Thyroid gland (tissue), 4 donors: ENCODE measurements at regions not wholly inside any gene's neighbourhood (a gene's known extent, or its start where the extent isn't known, plus 50 kb on each side); places are given as distances from the start of the nearest gene placed in this dataset.

Experiments used
- DNase-seq, 2 donors: peaks; one replicate each; pipeline ENCODE4 v3.0.0-alpha.2; 2019
- H3K27ac ChIP-seq, 3 donors: fragments of 200-600 bp; sonication (generic); 1 replicate in 2 of 3; 2 replicates in 1 of 3; pipeline ENCODE4 v1.5.1; 2016 to 2019; ENCODE audit warnings: mild to moderate bottlenecking in 1 of 3, moderate library complexity in 1 of 3
- H3K27me3 ChIP-seq: fragments of 200-600 bp; sonication (generic); one replicate; pipeline ENCODE4 v1.5.1; 2019
- H3K36me3 ChIP-seq, 2 donors: fragments of 200-600 bp; sonication (generic); one replicate each; pipeline ENCODE4 v1.5.1; 2016 to 2019
- H3K4me1 ChIP-seq, 2 donors: fragments of 200-600 bp; sonication (generic); one replicate each; pipeline ENCODE4 v1.5.1; 2017 to 2019
- H3K4me3 ChIP-seq, 3 donors: fragments of 200-600 bp; sonication (generic); replicated peaks in 1 of 3; 1 replicate in 2 of 3; 2 replicates in 1 of 3; pipeline ENCODE4 v1.5.1; 2016; ENCODE audit warnings: mild to moderate bottlenecking in 1 of 3
- H3K9me3 ChIP-seq: fragments of 200-600 bp; sonication (generic); one replicate; pipeline ENCODE4 v1.5.1; 2017
- POLR2A ChIP-seq, 2 donors: fragments of 450-650 bp; IDR thresholded peaks; one replicate each; pipeline ENCODE4 v1.6.1; 2017; ENCODE audit warnings: antibody characterized with exemption in 2 of 2, mild to moderate bottlenecking in 2 of 2, moderate library complexity in 1 of 2
- WGBS, 2 donors: methylation state at CpG; one replicate each; pipeline ENCODE4 v1.1.5; 2017; 5-methylcytosine and 5-hydroxymethylcytosine counted together
- intact Hi-C: fragments of 100-400 bp; cut with DNase I; formaldehyde crosslinking; loops from one replicate; pipeline ENCODE4 v1.15.1; 2023
- TF ChIP-seq, protein P1 (sequence below), 6 experiments: fragments of 200-600 bp in 3 of 6; fragments of 450-650 bp in 3 of 6; sonication (generic) in 3 of 6; IDR thresholded peaks; one replicate each; pipeline ENCODE4 v1.5.1; 2016 to 2019; ENCODE audit warnings: antibody characterized with exemption in 6 of 6, mild to moderate bottlenecking in 2 of 6, inconsistent platforms in 1 of 6, moderate library complexity in 1 of 6

DNA sequence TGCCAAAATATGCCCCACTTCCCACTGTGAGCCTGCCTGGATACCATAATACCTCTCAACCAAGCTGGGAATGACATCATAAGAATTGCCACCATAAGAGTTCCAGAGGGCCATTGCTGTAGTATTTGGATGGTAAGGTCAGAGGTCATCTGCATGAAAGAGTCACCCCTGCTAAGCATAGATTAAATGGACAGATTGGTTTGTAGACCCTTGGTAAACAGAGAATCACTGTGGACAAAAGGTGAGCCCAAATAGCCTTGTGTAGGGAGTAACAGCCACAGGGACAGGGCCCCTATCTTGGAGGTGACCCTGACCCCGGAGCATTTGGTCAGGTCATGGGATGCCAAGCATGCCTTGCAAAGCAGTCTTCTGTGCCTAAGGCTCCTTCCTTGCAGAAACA, 129.7 kb downstream of the GPAM start:
- TF ChIP-seq POLR2A (IDR thresholded peaks at IDR 0.05), result no peak
- TF ChIP-seq, protein P1, sequence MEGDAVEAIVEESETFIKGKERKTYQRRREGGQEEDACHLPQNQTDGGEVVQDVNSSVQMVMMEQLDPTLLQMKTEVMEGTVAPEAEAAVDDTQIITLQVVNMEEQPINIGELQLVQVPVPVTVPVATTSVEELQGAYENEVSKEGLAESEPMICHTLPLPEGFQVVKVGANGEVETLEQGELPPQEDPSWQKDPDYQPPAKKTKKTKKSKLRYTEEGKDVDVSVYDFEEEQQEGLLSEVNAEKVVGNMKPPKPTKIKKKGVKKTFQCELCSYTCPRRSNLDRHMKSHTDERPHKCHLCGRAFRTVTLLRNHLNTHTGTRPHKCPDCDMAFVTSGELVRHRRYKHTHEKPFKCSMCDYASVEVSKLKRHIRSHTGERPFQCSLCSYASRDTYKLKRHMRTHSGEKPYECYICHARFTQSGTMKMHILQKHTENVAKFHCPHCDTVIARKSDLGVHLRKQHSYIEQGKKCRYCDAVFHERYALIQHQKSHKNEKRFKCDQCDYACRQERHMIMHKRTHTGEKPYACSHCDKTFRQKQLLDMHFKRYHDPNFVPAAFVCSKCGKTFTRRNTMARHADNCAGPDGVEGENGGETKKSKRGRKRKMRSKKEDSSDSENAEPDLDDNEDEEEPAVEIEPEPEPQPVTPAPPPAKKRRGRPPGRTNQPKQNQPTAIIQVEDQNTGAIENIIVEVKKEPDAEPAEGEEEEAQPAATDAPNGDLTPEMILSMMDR (IDR thresholded peaks at IDR 0.05), result no peak
- WGBS, 2 donors, result 69 to 73% methylated on average over 1 of the region's 1 CpG
- Histone ChIP-seq H3K9me3 (no peaks in the 10 kb centered on the region), H3K36me3 (no peaks in the 10 kb centered on the region), H3K4me1 (no peaks in the 10 kb centered on the region), H3K27me3 (no peaks in the 10 kb centered on the region), H3K4me3 (no peak overlapping the region), H3K27ac (no peak overlapping the region)
- DNase-seq, result no peak
- intact Hi-C loops, result no loop called here

DNA sequence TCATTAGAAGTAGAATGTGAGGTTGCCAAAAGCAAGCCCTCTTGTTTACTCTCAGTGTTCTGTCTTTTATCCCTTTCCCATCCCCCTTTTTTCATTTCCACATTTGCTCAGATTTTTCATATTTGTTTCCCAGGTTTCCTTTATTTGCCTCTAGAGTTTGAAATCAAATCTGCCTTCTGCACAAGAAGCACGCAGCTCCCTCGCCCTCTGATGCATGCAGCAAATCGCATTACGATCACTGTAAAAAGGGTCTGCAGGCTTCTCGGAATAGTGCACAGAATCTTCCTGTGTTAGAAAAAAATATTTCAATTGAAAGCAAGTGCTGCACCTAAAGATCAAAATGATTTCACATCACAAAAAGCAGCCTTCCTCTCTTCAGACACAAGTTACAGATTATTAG, 129.0 kb downstream of the GPAM start:
- H3K9me3 ChIP-seq, result no peaks in the 10 kb centered on the region
- no peak overlapping the region for H3K27ac ChIP-seq
- no peak for TF ChIP-seq POLR2A (IDR thresholded peaks at IDR 0.05)
- TF ChIP-seq, protein P1 (IDR thresholded peaks at IDR 0.05), result no peak
- WGBS, 2 donors, result 93 to 95% methylated on average over 5 of the region's 5 CpGs
- H3K27me3 ChIP-seq, result no peaks in the 10 kb centered on the region
- no peak overlapping the region for H3K4me3 ChIP-seq
- no peaks in the 10 kb centered on the region for H3K4me1 ChIP-seq
- no peak for DNase-seq
- intact Hi-C loops, result no loop called here
- H3K36me3 ChIP-seq, result no peaks in the 10 kb centered on the region

DNA sequence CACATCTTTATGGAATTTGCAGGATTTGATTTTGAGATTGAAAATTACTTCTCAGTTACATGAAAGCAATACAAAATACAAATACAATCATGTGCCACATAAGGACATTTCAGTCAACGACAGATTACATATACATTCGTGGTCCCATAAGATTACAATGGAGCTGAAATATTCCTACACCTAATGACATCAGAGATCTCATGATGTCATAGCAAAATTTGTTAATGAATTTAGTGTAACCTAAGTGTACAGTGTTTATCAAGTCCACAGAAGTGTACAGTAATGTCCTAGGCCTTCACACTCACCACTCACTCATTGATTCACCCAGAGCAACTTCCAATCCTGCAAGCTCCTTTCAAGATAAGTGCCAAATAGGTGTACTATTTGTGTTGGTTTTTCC, 126.5 kb downstream of the GPAM start:
- intact Hi-C loops, result no loop called here

DNA sequence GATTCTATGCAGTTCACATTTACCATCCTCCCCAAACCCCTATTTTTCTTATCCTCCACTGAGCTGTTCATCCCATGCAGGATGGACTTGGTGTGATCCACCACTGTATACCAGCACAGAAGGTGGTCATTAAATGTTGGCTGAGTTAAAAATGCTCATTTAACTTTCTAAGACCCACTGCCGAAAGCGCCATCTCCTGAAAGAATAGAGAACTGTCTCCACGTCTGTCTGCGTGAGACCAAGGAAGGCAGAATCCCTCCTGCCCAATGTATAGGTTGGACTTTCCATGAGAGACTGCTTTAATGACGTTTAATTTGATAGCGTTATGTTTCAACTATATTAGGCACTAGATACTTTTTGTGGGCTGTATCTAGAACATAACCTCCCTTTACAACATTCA, 124.3 kb downstream of the GPAM start:
- no peak for TF ChIP-seq POLR2A (IDR thresholded peaks at IDR 0.05)
- TF ChIP-seq, protein P1 (IDR thresholded peaks at IDR 0.05), result no peak
- intact Hi-C loops, result no loop called here
- Histone ChIP-seq H3K4me3 (no peak overlapping the region), H3K27me3 (no peaks in the 10 kb centered on the region), H3K4me1 (no peaks in the 10 kb centered on the region), H3K36me3 (no peaks in the 10 kb centered on the region), H3K27ac (no peak overlapping the region), H3K9me3 (no peaks in the 10 kb centered on the region)
- 73 to 84% methylated on average over 6 of the region's 6 CpGs for WGBS, 2 donors
- DNase-seq, result no peak

More for the DNA sequence above, 126.5 kb downstream of the GPAM start:
- no peaks in the 10 kb centered on the region for H3K36me3 ChIP-seq
- 88 to 89% methylated on average over 2 of the region's 2 CpGs for WGBS, 2 donors
- no peak overlapping the region for H3K4me3 ChIP-seq
- no peaks in the 10 kb centered on the region for H3K9me3 ChIP-seq
- no peaks in the 10 kb centered on the region for H3K27me3 ChIP-seq
- TF ChIP-seq POLR2A (IDR thresholded peaks at IDR 0.05), result no peak
- TF ChIP-seq, protein P1 (IDR thresholded peaks at IDR 0.05), result no peak
- H3K27ac ChIP-seq, result no peak overlapping the region
- no peaks in the 10 kb centered on the region for H3K4me1 ChIP-seq
- no peak for DNase-seq

- Histone ChIP-seq H3K4me1 (no peaks in the 10 kb centered on the region), H3K27ac (no peak overlapping the region), H3K27me3 (no peaks in the 10 kb centered on the region), H3K9me3 (no peaks in the 10 kb centered on the region), H3K36me3 (no peaks in the 10 kb centered on the region), H3K4me3 (no peak overlapping the region)
- intact Hi-C loops, result no loop called here
- TF ChIP-seq, protein P1 (IDR thresholded peaks at IDR 0.05), result no peak
- no peak for TF ChIP-seq POLR2A (IDR thresholded peaks at IDR 0.05)
- 89 to 94% methylated on average over 2 of the region's 2 CpGs for WGBS, 2 donors
- no peak for DNase-seq
Observed at GRCh38 chr10:112071596-112072133, 111.9 kb downstream of the GPAM start.
